GM12875 (cell line): ENCODE measurements at regions not wholly inside any gene's neighbourhood (a gene's known extent, or its start where the extent isn't known, plus 50 kb on each side); places are given as distances from the start of the nearest gene placed in this dataset.
"Not testable (repeated sequence)": the region's sequence is repeated elsewhere in the genome, so short reads cannot be mapped to it uniquely, and the experiment has no call there.

Experiments
- H3K4me3 ChIP-seq: one replicate; pipeline ENCODE4 v1.5.1; 2011; ENCODE audit warnings: low read depth, low read length, control low read depth
- CTCF ChIP-seq: IDR thresholded peaks from 2 replicates; pipeline ENCODE4 v1.5.1; 2011; ENCODE audit warnings: low read depth, mild to moderate bottlenecking, control low read depth, inconsistent platforms, low read length, moderate library complexity, borderline replicate concordance; ENCODE audit not compliant: insufficient read depth

DNA sequence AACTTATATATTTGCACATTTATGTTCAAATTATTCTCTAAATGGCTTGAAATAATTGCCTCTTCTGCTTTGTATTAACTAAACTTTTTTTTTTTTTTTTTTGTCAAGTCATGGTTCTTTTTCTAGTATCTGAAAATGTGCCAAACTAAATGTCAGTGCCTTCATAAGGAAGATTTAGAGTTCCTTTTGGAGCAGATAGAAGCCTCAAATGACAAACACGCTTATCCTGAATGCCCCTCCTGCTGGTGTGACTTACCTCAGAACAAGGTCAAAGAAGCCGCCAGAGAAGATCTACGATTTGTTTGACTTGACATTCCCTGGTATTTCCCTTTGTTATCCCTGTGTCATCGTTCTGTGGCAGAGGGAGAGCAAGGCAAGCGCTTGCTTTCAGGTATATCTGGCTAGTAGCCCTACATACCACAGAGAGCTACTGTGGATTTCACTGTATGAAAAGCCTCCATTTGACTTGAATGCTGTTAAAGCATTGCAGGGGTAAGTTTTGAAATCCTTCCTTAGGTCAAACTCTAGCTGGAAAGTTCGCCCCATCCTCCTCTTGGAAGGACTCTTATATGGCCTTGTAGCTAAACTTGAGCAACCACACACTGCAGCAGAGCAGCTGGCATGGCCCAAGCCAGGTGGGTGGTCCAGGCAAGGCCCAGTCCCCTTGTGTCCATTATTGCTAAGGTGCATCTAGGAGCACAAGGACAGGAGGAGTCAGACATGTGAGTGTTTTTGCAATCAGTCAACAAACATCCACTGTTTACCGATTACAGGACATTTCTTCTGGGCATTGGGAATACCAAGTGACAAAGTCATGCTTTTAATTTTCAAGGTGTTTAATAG, 285.4 kb upstream of the USP25 start:
- H3K4me3 ChIP-seq: no peak overlapping the region
- TF ChIP-seq CTCF: no peak

DNA sequence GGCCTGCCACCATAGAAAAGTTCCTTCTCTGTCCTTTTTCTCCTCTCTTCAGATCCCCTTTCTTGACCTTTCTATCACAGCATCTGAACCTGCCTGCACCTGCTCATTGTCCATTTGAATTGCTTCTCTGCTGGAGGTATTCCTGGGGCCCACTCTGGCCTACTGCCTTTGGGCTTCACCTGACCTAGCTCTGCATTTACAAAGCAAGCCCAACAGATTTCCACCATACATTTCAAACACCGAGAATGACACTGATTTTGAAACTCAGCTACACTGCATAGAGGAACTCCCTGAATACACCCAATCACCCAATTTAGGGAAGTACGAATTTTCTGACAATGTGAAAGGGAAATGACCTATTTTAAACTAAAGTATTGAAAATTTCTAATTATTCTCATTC, 284.5 kb upstream of the USP25 start:
- no peak for TF ChIP-seq CTCF
- H3K4me3 ChIP-seq: no peak overlapping the region

DNA sequence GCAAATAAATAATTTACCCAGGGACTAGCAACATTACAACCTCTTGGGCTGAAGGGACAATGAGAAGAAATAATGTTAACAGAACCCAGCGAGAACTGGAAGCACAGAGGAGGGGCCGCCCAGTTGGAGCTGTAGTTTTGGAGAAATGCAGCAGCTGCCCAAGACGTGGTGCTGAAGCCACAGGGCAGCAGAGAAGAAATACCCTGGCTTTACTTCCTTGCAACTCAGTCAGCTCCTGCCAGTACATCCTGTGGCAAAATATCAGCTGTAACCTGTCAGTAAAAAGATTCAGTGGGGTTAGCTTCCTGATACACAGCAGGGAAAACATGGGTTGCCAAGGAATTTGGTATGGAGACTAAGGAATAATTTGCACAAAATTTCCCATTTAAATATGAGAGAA, 283.6 kb upstream of the USP25 start:
- no peak overlapping the region for H3K4me3 ChIP-seq
- TF ChIP-seq CTCF: no peak

DNA sequence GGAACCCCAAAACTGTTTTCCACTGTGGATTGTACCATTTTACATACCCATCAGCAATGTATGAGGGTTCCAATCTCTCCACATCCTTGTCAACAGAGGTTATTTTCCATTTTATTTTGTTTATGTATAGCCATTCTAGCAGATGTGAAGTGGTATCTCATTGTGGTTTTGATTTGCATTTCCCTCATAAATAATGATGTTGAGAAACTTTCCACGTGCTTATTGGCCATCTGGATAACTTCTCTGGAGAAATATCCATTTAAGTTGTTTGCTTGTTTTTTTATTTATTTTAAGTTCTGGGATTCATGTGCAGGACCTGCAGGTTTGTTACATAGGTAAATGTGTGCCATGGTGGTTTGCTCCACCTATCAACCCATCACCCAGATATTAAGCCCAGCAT, 280.2 kb upstream of the USP25 start:
- TF ChIP-seq CTCF: no peak
- no peak overlapping the region for H3K4me3 ChIP-seq

GRCh38 chr21:15453261-15453660, 276.5 kb upstream of the USP25 start:
- no peak for TF ChIP-seq CTCF
- no peak overlapping the region for H3K4me3 ChIP-seq

DNA sequence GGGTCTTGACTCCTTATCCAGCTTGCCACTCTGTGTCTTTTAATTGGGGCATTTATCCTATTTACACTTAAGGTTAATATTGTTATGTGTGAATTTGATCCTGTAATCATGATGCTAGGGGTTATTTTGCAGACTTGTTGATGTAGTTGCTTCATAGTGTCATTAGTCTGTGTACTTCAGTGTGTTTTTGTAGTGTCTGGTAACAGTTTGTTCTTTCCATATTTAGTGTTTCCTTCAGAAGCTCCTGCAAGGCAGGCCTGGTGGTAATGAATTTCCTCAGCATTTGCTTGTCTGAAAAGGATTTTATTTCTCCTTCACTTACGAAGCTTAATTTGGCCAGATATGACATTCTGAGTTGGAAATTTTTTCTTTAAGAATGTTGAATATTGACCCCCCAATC, 276.0 kb upstream of the USP25 start:
- H3K4me3 ChIP-seq: not testable (repeated sequence)

DNA sequence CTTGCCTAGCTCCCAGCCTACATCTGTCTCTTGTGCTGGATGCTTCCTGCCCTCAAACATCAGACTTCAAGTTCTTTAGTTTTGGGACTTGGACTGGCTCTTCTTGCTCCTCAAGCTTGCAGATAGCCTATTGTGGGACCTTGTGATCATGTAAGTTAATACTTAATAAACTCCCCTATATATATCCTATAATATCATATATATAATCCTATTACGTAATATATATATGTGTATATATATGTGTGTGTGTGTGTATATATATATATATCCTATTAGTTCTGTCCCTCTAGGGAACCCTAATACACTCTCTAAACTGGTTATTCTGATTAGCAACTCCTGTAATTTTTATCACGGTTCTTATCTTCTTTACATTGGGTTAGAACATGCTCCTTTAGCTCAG, 274.9 kb upstream of the USP25 start:
- H3K4me3 ChIP-seq: not testable (repeated sequence)

GRCh38 chr21:15455819-15456462, 273.8 kb upstream of the USP25 start:
- H3K4me3 ChIP-seq: no peak overlapping the region
- TF ChIP-seq CTCF: no peak
